ENCODE measurements at regions not wholly inside any gene's neighbourhood (a gene's known extent, or its start where the extent isn't known, plus 50 kb on each side); places are given as distances from the start of the nearest gene placed in this dataset.
A peak's percentile ranks its signal among the peaks of the same experiment; 100 is the strongest.
"Not testable (repeated sequence)": the region's sequence is repeated elsewhere in the genome, so short reads cannot be mapped to it uniquely, and the experiment has no call there.

DNA sequence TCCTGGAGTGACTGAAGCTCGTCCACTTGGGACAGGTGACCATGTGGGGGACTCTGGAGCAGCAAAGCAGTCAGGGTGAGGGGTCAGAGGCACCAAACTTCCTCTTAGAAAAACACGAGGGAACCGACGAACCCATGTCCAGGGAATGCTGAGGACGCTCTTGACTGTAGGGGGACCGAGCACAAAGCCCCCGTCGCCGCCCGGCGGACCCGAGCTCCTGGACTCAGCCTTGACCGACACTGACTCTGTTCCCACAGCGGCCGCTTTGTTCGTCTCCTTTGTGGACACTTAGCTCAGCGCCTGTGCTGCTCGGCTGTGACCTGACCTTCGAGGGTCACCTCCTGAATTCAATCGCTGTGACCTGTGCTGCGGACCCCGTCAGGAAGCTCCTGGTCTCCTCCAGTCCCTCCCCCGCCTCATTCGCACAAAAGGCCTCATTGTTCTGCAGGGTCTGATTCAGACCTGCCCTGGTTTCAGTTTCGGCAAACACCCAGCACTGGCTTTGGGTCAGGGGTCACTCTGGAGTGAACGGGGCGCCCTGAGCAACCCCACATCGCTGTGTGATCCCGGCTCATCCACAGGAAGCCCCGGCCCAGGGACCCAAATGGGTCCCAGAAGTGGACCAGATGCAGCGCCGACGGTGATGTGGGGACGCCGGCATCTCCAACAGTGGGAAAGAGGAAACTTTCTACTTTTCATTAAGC lies 454.8 kb downstream of the PREX1 start:
- peaks cover 11% of the 10 kb centered on the region for H3K4me1 ChIP-seq (ENCODE audit: control insufficient read depth, insufficient read depth, low read length)
- H3K9ac ChIP-seq (ENCODE audit: low read length); H3K36me3 ChIP-seq (ENCODE audit: control insufficient read depth, insufficient read depth, low read length); H3K27me3 ChIP-seq (ENCODE audit: control insufficient read depth, insufficient read depth, low read length); H3K27ac ChIP-seq (ENCODE audit: low read depth, low read length); H3K4me3 ChIP-seq (ENCODE audit: low read length): not testable (repeated sequence)

DNA sequence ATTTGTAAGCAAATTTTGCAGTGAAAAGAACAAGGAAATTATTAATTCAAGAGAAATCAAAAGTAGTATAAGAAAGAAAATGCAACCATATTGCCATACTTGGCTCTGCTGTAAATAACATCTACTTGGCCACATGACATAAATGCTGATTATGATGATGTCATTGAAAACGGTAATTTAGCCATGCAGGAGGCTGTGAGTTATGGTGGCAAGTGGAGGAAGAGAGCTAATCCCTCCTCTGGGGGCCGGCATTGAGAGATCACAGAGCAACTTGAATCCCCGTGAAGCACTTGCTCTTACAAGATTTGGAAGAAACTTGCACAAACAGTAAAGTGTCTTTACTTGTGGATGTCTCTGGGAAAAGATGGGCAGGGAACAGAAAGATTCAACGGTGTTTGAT lies 456.6 kb downstream of the PREX1 start:
- Histone ChIP-seq H3K27ac (ENCODE audit: low read depth, low read length) (no peak overlapping the region), H3K27me3 (ENCODE audit: control insufficient read depth, insufficient read depth, low read length) (no peaks in the 10 kb centered on the region), H3K4me1 (ENCODE audit: control insufficient read depth, insufficient read depth, low read length) (peaks cover 14% of the 10 kb centered on the region)

DNA sequence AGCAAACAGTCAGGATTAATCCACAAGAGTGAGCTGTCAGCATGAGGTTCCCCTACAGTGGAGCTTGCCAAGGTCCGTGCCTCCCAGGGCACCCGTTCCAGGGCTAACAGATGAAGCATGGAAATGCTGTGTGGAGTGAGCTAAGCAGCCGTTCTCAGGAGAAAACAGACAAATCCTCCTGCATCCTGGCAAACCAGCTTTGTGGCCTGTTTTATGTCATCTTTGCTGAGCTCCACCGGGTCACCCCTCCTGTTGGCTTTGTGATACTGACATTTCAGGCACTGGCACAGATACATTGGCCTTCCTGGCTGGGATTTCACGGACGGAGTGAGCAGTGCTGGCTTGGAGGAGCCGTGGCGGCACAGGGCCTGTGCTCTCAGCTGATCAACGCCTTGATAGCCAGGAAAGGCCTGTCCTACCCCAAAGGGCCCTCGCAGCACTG lies 459.2 kb downstream of the PREX1 start:
- Histone ChIP-seq H3K4me1 (ENCODE audit: control insufficient read depth, insufficient read depth, low read length) (peaks cover 14% of the 10 kb centered on the region), H3K27ac (ENCODE audit: low read depth, low read length) (peak overlapping the region; percentile 83), H3K4me3 (ENCODE audit: low read length) (peak overlapping the region; percentile 10)
- not testable (repeated sequence) for H3K36me3 ChIP-seq (ENCODE audit: control insufficient read depth, insufficient read depth, low read length); H3K27me3 ChIP-seq (ENCODE audit: control insufficient read depth, insufficient read depth, low read length); H3K9ac ChIP-seq (ENCODE audit: low read length)

More for the DNA sequence above, 456.6 kb downstream of the PREX1 start:
- Histone ChIP-seq H3K9ac (ENCODE audit: low read length) (no peak overlapping the region), H3K36me3 (ENCODE audit: control insufficient read depth, insufficient read depth, low read length) (no peaks in the 10 kb centered on the region), H3K4me3 (ENCODE audit: low read length) (no peak overlapping the region)

DNA sequence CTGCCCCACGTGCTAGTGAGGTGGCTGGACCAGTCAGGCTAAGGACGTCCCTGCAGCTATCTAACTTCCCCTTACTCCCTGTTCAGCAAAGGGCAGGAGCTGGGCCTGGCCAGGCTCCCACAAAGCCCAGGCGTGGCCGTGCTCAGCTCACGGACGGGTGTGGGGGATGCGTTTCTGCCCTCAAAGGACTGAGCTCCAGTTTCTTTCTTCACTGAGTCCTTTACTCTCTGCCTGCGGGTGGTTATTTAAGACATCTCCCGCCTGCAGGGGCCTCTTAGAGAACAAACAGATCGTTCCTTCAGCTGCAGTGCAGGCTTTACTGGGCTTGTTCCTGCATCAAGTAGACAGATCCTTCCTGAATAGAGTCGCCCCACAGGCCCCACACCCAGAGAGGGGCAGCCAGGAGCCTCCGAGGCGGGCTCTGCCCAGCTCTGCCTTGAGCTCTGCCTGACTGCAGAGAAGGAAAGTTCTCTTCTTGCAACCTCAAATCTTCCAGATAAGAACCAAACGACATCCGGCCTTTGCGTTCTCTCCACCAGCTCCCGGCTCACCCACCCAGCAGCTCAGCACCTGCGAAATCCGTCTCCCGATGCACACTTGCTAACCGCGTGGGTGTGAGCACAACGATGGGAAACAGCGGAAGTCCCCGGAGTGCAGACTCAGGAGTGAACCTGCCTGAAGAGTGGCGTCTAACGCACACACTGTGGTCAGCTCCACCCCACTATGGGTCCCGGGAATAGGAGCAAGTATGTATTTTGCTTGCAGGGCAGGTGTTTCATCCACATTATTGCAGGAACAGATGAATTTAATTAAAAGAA lies 460.0 kb downstream of the PREX1 start:
- H3K36me3 ChIP-seq (ENCODE audit: control insufficient read depth, insufficient read depth, low read length); H3K9ac ChIP-seq (ENCODE audit: low read length); H3K4me3 ChIP-seq (ENCODE audit: low read length); H3K27me3 ChIP-seq (ENCODE audit: control insufficient read depth, insufficient read depth, low read length): not testable (repeated sequence)
- H3K4me1 ChIP-seq (ENCODE audit: control insufficient read depth, insufficient read depth, low read length) = peaks cover 14% of the 10 kb centered on the region
- peak overlapping the region; percentile 68 for H3K27ac ChIP-seq (ENCODE audit: low read depth, low read length)

DNA sequence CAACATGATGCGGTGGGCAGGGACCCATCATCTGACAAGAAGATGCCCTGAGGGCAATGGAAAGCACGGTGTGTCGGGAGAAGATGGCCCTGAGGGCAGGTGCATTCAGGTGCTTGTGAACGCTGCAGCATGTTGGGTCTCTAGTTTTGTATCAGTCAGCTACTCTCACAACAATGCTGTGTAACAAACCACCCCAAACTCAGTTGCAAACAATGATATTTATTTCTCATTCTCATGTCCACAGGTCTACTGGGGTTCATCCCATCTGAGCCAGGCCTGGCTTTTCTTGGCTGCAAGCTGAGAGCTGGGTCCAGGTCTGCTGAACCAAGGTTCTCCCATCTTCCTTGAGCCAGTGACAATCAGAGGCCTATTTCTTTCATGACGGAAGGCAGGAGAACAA lies 461.6 kb downstream of the PREX1 start:
- Histone ChIP-seq H3K4me1 (ENCODE audit: control insufficient read depth, insufficient read depth, low read length) (peaks cover 14% of the 10 kb centered on the region), H3K4me3 (ENCODE audit: low read length) (no peak overlapping the region), H3K27ac (ENCODE audit: low read depth, low read length) (no peak overlapping the region), H3K36me3 (ENCODE audit: control insufficient read depth, insufficient read depth, low read length) (no peaks in the 10 kb centered on the region), H3K9ac (ENCODE audit: low read length) (no peak overlapping the region), H3K27me3 (ENCODE audit: control insufficient read depth, insufficient read depth, low read length) (no peaks in the 10 kb centered on the region)

DNA sequence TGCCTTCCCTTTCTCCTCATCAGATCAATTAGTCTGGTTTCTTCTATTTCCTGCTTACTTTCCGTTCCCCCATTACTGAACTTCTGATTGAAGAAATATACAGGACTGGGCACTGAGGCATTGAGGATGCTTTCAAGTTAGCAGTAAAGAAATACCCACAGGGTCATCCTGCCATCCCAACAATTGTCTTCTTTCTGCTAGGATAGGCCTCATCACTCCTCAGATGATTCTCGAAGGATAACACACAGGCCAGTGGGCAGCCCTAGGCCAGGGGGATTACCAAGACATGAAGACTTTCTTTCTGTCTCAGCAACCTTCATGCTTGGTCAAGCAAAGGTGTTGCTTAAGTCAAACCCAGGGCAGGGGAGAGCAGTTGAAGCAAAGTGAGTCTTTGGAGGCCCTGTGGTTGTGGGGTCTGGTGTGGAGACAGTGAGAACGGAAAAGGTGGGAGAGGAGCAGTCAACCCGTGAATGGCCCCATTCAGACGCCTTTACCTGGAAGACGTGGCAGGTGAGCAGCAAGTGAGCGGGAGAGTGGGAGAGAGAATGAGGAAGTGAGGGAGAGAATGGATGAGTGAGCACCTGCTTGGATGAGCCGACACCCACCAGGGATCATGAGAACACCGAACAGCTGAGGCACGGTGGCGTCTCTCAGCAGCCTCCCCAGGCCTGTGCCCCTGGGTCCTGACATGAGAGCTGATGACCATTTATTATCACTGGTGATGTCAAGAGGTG lies 462.9 kb downstream of the PREX1 start:
- Histone ChIP-seq H3K4me3 (ENCODE audit: low read length) (no peak overlapping the region), H3K27ac (ENCODE audit: low read depth, low read length) (no peak overlapping the region), H3K36me3 (ENCODE audit: control insufficient read depth, insufficient read depth, low read length) (no peaks in the 10 kb centered on the region), H3K27me3 (ENCODE audit: control insufficient read depth, insufficient read depth, low read length) (no peaks in the 10 kb centered on the region), H3K9ac (ENCODE audit: low read length) (no peak overlapping the region), H3K4me1 (ENCODE audit: control insufficient read depth, insufficient read depth, low read length) (peaks cover 14% of the 10 kb centered on the region)

DNA sequence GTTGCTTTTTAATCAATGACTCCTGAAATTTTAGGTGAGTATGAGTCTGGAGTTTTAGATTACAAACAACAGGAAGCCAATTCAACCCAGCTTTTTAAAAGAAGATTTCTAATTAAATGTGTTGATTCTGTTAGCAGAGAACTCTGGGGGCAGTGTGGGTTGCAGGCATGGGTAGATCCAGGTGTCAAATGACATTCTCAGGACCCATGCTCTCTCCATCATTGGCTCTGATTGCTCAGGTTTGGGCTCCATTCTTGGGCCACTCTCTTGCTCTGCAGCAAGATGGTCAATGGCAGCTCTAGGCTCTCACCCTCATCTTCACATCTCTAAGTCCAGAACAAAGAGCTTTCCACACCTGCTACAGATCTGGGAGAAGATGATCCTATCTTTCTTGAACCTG lies 463.7 kb downstream of the PREX1 start:
- H3K4me3 ChIP-seq (ENCODE audit: low read length) = no peak overlapping the region
- H3K27me3 ChIP-seq (ENCODE audit: control insufficient read depth, insufficient read depth, low read length) = no peaks in the 10 kb centered on the region
- H3K9ac ChIP-seq (ENCODE audit: low read length) = no peak overlapping the region
- H3K27ac ChIP-seq (ENCODE audit: low read depth, low read length) = no peak overlapping the region
- H3K36me3 ChIP-seq (ENCODE audit: control insufficient read depth, insufficient read depth, low read length) = no peaks in the 10 kb centered on the region
- H3K4me1 ChIP-seq (ENCODE audit: control insufficient read depth, insufficient read depth, low read length) = peaks cover 8% of the 10 kb centered on the region

DNA sequence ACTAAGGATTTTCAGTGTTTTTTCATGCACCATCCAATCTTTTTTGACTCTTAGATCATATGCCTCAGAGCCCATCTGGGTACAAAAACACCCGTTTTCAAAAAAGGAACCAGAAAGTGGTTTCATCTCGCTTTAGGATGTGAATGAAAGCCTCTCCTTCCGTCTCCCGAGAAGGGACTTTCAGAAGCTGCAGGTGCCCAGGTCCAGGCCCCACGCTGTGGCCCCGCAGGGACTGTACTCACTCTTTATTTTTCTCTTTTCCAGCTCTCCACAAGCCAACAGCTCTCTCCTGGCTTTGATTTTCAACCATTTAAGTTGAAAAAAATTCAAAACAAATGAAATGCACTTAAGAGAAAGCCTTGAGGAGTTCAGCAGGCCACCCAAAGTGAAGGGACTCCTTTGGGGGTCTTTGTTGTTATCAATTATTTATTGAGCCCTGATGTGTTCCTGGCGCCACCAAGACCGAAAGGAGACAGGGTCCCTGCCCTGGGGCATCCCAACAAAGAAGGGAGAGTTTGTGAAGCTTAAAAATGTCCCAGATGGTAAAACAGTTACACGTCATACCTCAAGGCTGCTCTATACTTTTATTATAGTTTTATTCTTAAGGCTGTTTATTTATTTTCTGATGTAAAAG lies 467.3 kb downstream of the PREX1 start:
- H3K4me1 ChIP-seq (ENCODE audit: control insufficient read depth, insufficient read depth, low read length) = no peaks in the 10 kb centered on the region

DNA sequence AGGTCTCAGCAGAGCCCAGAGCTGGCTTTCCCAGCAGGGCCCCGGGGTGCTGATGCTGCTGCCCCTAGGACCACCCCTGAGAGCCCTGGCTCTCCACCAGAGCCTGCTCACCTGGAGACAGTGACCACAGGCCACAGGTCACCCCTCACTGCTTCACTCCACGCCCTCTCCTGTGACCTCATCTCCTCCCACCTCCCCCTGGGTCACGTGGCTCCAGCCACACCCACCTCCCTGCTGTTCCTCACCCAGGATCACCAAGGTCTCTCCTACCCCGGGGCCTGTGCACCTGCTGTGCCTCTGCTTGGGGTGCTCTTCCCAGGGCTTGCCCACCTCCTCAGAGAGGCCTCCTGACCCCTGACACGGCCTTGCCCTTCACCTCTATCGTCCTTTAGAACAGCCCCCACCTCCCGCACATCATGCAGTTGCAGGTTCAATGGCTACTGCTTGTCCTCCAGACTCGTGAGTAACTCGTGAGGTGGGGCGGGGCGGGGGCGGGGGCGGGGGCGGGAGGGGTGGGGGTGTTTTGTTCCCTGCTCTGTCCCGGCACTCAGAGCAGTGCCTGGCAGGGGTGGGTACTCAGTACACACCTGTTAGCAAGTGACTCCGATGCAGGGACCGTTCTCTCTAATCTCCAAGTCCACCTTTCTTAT lies 468.0 kb downstream of the PREX1 start:
- no peak overlapping the region for H3K4me3 ChIP-seq (ENCODE audit: low read length)
- no peaks in the 10 kb centered on the region for H3K4me1 ChIP-seq (ENCODE audit: control insufficient read depth, insufficient read depth, low read length)
- no peak overlapping the region for H3K9ac ChIP-seq (ENCODE audit: low read length)
- no peaks in the 10 kb centered on the region for H3K27me3 ChIP-seq (ENCODE audit: control insufficient read depth, insufficient read depth, low read length)
- H3K27ac ChIP-seq (ENCODE audit: low read depth, low read length) = no peak overlapping the region
- H3K36me3 ChIP-seq (ENCODE audit: control insufficient read depth, insufficient read depth, low read length) = no peaks in the 10 kb centered on the region

More for the DNA sequence above, 467.3 kb downstream of the PREX1 start:
- Histone ChIP-seq H3K27me3 (ENCODE audit: control insufficient read depth, insufficient read depth, low read length) (no peaks in the 10 kb centered on the region), H3K36me3 (ENCODE audit: control insufficient read depth, insufficient read depth, low read length) (no peaks in the 10 kb centered on the region), H3K9ac (ENCODE audit: low read length) (no peak overlapping the region), H3K4me3 (ENCODE audit: low read length) (no peak overlapping the region), H3K27ac (ENCODE audit: low read depth, low read length) (no peak overlapping the region)

DNA sequence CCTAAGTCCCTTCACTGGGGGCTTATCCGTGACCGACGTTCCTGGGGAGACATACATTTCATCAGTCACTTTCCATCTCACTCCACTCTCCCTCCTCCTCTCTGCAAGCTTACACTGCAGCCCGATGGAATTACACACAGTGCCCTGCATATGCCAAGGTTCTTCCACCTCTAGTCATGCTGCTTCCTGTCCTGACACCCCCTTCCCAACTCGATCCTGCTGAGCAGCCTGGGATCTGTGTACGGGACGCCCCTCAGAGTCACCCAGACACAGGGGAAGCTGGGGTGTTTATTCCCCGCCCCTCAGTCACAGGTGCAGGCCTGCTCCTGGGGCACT lies 468.8 kb downstream of the PREX1 start:
- H3K27ac ChIP-seq (ENCODE audit: low read depth, low read length); H3K36me3 ChIP-seq (ENCODE audit: control insufficient read depth, insufficient read depth, low read length); H3K27me3 ChIP-seq (ENCODE audit: control insufficient read depth, insufficient read depth, low read length); H3K4me3 ChIP-seq (ENCODE audit: low read length); H3K4me1 ChIP-seq (ENCODE audit: control insufficient read depth, insufficient read depth, low read length); H3K9ac ChIP-seq (ENCODE audit: low read length): not testable (repeated sequence)

DNA sequence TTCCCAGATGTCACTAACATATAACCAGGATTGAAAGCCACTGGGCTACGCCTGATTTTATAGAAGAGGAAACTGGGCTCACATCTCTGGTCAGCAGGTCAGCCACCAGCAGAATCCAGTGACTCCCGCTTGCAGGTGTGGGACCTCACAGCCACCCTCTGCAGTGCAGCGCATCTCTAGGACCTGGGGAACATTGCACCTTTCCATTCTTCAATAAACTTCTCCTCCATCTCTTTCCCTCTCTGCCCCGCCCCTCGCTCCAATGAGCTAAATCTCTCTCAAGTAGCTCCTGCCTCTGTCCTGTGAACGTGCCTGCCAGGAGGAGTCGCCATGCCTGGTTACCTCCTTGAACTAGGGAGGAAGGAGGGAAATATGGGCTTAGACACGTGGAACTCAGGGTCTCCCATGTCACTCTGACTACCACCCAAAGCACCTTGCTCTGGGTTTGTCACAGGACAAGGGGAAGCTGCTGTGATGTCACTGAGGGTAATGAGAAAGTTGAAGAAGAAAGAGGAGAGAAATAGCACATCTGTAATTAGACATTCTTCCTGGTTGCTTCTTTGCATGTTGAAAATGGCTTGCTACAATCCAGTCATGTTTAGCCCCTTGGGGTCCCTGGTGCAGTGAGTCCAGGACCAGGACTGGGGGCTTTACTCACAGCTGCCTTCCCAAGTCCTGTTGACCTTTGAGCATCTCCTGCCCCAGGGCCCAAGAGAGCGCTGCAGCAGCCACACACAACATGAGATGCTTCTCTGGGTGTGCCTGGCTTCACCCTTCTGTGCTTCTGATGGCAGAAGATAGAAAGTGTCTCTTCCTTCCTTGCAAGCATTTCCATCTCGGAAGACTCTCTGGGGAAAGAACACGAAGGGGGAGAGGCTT lies 469.4 kb downstream of the PREX1 start:
- H3K27me3 ChIP-seq (ENCODE audit: control insufficient read depth, insufficient read depth, low read length) = no peaks in the 10 kb centered on the region
- no peak overlapping the region for H3K27ac ChIP-seq (ENCODE audit: low read depth, low read length)
- no peak overlapping the region for H3K9ac ChIP-seq (ENCODE audit: low read length)
- no peaks in the 10 kb centered on the region for H3K4me1 ChIP-seq (ENCODE audit: control insufficient read depth, insufficient read depth, low read length)
- no peak overlapping the region for H3K4me3 ChIP-seq (ENCODE audit: low read length)
- H3K36me3 ChIP-seq (ENCODE audit: control insufficient read depth, insufficient read depth, low read length) = no peaks in the 10 kb centered on the region
